ENCODE measurements at regions not wholly inside any gene's neighbourhood (a gene's known extent, or its start where the extent isn't known, plus 50 kb on each side); places are given as distances from the start of the nearest gene placed in this dataset.

- Histone ChIP-seq H3K9me2 (ENCODE audit: insufficient read depth, low read length) (no peaks in the 10 kb centered on the region), H3K9me3 (ENCODE audit: low read length) (no peaks in the 10 kb centered on the region), H3K27me3 (ENCODE audit: insufficient read depth, low read depth, low read length) (no peaks in the 10 kb centered on the region), H3K4me3 (ENCODE audit: low read length) (no peak overlapping the region), H3K27ac (ENCODE audit: low read length) (no peak overlapping the region), H3F3A (ENCODE audit: insufficient read depth, low read length, poor library complexity, severe bottlenecking) (no peaks in the 10 kb centered on the region), H3K9ac (ENCODE audit: low read length) (no peak overlapping the region), H4K20me1 (ENCODE audit: insufficient read depth) (no peaks in the 10 kb centered on the region), H3K36me3 (ENCODE audit: insufficient read depth, low read length) (no peaks in the 10 kb centered on the region), H2AFZ (ENCODE audit: low read depth, low read length) (no peak overlapping the region), H3K79me2 (replicated peaks; ENCODE audit: insufficient read depth, low read length) (no peaks in the 10 kb centered on the region), H3K4me2 (ENCODE audit: low read length) (no peak overlapping the region)
- TF ChIP-seq EP300 (conservative IDR thresholded peaks at IDR 0.05; ENCODE audit: poor library complexity, severe bottlenecking): no peak
Measured at GRCh38 chr15:87760547-87761314, 495.8 kb downstream of the NTRK3 start.

GRCh38 chr15:87758794-87759418 is 497.6 kb downstream of the NTRK3 start:
- Histone ChIP-seq H3F3A (ENCODE audit: insufficient read depth, low read length, poor library complexity, severe bottlenecking) (no peaks in the 10 kb centered on the region), H2AFZ (ENCODE audit: low read depth, low read length) (no peak overlapping the region), H3K27ac (ENCODE audit: low read length) (no peak overlapping the region), H3K4me2 (ENCODE audit: low read length) (no peak overlapping the region), H3K36me3 (ENCODE audit: insufficient read depth, low read length) (no peaks in the 10 kb centered on the region), H3K27me3 (ENCODE audit: insufficient read depth, low read depth, low read length) (no peaks in the 10 kb centered on the region), H4K20me1 (ENCODE audit: insufficient read depth) (no peaks in the 10 kb centered on the region), H3K9ac (ENCODE audit: low read length) (no peak overlapping the region), H3K9me2 (ENCODE audit: insufficient read depth, low read length) (no peaks in the 10 kb centered on the region), H3K79me2 (replicated peaks; ENCODE audit: insufficient read depth, low read length) (no peaks in the 10 kb centered on the region), H3K4me3 (ENCODE audit: low read length) (no peak overlapping the region), H3K9me3 (ENCODE audit: low read length) (no peaks in the 10 kb centered on the region)
- TF ChIP-seq TAF1 (IDR thresholded peaks at IDR 0.05; ENCODE audit: low read depth) (no peak), RAD21 (conservative IDR thresholded peaks at IDR 0.05) (no peak), EP300 (conservative IDR thresholded peaks at IDR 0.05; ENCODE audit: poor library complexity, severe bottlenecking) (no peak), REST (IDR thresholded peaks at IDR 0.05; ENCODE audit: borderline replicate concordance) (no peak), MXI1 (conservative IDR thresholded peaks at IDR 0.05; ENCODE audit: poor library complexity, severe bottlenecking) (no peak), EZH2 (IDR thresholded peaks at IDR 0.05; ENCODE audit: borderline replicate concordance, insufficient read depth, low read length, poor library complexity, severe bottlenecking) (no peak)
- TF ChIP-seq, protein P1, sequence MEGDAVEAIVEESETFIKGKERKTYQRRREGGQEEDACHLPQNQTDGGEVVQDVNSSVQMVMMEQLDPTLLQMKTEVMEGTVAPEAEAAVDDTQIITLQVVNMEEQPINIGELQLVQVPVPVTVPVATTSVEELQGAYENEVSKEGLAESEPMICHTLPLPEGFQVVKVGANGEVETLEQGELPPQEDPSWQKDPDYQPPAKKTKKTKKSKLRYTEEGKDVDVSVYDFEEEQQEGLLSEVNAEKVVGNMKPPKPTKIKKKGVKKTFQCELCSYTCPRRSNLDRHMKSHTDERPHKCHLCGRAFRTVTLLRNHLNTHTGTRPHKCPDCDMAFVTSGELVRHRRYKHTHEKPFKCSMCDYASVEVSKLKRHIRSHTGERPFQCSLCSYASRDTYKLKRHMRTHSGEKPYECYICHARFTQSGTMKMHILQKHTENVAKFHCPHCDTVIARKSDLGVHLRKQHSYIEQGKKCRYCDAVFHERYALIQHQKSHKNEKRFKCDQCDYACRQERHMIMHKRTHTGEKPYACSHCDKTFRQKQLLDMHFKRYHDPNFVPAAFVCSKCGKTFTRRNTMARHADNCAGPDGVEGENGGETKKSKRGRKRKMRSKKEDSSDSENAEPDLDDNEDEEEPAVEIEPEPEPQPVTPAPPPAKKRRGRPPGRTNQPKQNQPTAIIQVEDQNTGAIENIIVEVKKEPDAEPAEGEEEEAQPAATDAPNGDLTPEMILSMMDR (IDR thresholded peaks at IDR 0.05; ENCODE audit: poor library complexity, severe bottlenecking): no peak

All from neural cell (in vitro differentiated cells).